ENCODE measurements at regions not wholly inside any gene's neighbourhood (a gene's known extent, or its start where the extent isn't known, plus 50 kb on each side); places are given as distances from the start of the nearest gene placed in this dataset.

- H3K27ac ChIP-seq (ENCODE audit: control insufficient read depth, insufficient read depth, low read length), result no peak overlapping the region
- no peak for FAIRE-seq
- dilution Hi-C loops (cut with MboI; ENCODE audit: extremely low pct_ligation_motif_present, low sequenced_read_pairs), result no loop called here
- no peak overlapping the region for H2AFZ ChIP-seq (ENCODE audit: control insufficient read depth, low read length)
- H3K9me3 ChIP-seq (ENCODE audit: control insufficient read depth, low read depth, low read length), result no peaks in the 10 kb centered on the region
- no peaks in the 10 kb centered on the region for H4K20me1 ChIP-seq (ENCODE audit: control insufficient read depth, extremely low read depth, insufficient read depth, low read length)
- no peaks in the 10 kb centered on the region for H3K27me3 ChIP-seq (ENCODE audit: control insufficient read depth, extremely low read depth, insufficient read depth, low read length)
- DNase-seq (ENCODE audit: low read depth, low spot score), result no peak
- no peaks in the 10 kb centered on the region for H3K9me1 ChIP-seq (ENCODE audit: control insufficient read depth, extremely low read depth, insufficient read depth, low read length)
- peaks cover 23% of the 10 kb centered on the region for H3K4me1 ChIP-seq (ENCODE audit: control insufficient read depth, extremely low read depth, insufficient read depth, low read length)
- peak overlapping the region; percentile 25 for H3K4me2 ChIP-seq (ENCODE audit: control insufficient read depth, extremely low read depth, insufficient read depth, low read depth, low read length)
- H3K4me3 ChIP-seq (ENCODE audit: control insufficient read depth in 2 of 3, extremely low read depth in 1 of 3, insufficient read depth in 2 of 3, low read depth in 1 of 3, low read length in 3 of 3), result no peak overlapping the region
- H3K9ac ChIP-seq (ENCODE audit: control insufficient read depth, extremely low read depth, insufficient read depth, low read length), result no peak overlapping the region
- TF ChIP-seq CTCF (optimal IDR thresholded peaks at IDR 0.05 in 1 of 3, IDR thresholded peaks at IDR 0.05 in 1 of 3, conservative IDR thresholded peaks at IDR 0.05 in 1 of 3; ENCODE audit: extremely low read depth in 1 of 3, insufficient read depth in 2 of 3, low read length in 3 of 3) (no peak), EZH2 (IDR thresholded peaks at IDR 0.05; ENCODE audit: low read length) (no peak)
- H3K79me2 ChIP-seq (ENCODE audit: control insufficient read depth, insufficient read depth, low read length), result no peaks in the 10 kb centered on the region
- H3K36me3 ChIP-seq (ENCODE audit: control insufficient read depth in 2 of 2, extremely low read depth in 1 of 2, insufficient read depth in 2 of 2, low read length in 2 of 2), result no peaks in the 10 kb centered on the region
These were observed 121.6 kb upstream of the NOCT start for GRCh38 chr4:138894011-138894410.

DNA sequence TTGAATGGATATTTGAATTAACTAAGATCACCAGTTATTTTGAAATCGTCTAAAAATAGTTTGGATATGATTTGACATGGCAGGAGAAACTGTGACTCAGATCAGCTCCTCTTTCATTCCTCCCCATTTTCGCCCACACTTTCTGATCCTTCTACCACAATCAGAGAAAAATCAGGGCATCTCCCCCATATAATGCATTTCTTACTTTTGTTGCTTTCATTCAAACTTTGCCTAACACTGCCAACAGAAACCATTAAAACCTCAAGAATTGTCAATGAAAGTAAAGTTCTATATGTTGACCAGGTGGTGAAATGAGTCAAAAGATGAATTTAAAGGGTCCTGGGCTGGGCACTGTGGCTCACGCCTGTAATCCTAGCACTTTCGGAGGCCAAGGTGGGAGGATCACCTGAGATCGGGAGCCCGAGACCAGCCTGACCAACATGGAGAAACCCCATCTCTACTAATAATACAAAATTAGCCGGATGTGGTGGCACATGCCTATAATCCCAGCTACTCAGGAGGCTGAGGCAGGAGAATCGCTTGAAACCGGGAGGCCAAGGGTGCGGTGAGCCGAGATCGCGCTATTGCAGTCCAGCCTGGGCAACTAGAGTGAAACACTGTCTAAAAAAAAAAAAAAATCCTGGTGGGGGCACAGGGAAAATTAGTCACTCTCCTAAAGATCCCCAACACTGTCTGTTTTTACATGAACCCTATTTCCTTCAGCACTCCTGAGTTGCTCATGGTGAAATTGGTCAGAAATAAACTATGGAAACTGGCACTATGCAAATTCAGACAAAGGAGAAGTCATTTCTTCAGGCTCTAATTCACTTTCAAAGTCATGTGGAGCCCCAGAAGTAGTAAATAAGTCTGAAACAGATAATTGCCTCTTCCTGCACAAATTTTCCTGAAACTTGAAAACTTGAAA, 122.8 kb upstream of the NOCT start:
- dilution Hi-C loops (cut with MboI; ENCODE audit: extremely low pct_ligation_motif_present, low sequenced_read_pairs), result no loop called here
- H3K27ac ChIP-seq (ENCODE audit: control insufficient read depth, insufficient read depth, low read length), result no peak overlapping the region

More for the DNA sequence above, 122.8 kb upstream of the NOCT start:
- Histone ChIP-seq H3K4me1 (ENCODE audit: control insufficient read depth, extremely low read depth, insufficient read depth, low read length) (peaks cover 17% of the 10 kb centered on the region), H3K4me2 (ENCODE audit: control insufficient read depth, extremely low read depth, insufficient read depth, low read depth, low read length) (no peak overlapping the region), H3K9ac (ENCODE audit: control insufficient read depth, extremely low read depth, insufficient read depth, low read length) (no peak overlapping the region), H4K20me1 (ENCODE audit: control insufficient read depth, extremely low read depth, insufficient read depth, low read length) (no peaks in the 10 kb centered on the region), H3K36me3 (ENCODE audit: control insufficient read depth in 2 of 2, extremely low read depth in 1 of 2, insufficient read depth in 2 of 2, low read length in 2 of 2) (no peaks in the 10 kb centered on the region), H3K9me1 (ENCODE audit: control insufficient read depth, extremely low read depth, insufficient read depth, low read length) (no peaks in the 10 kb centered on the region), H3K27me3 (ENCODE audit: control insufficient read depth, extremely low read depth, insufficient read depth, low read length) (no peaks in the 10 kb centered on the region), H3K79me2 (ENCODE audit: control insufficient read depth, insufficient read depth, low read length) (no peaks in the 10 kb centered on the region), H3K9me3 (ENCODE audit: control insufficient read depth, low read depth, low read length) (no peaks in the 10 kb centered on the region), H2AFZ (ENCODE audit: control insufficient read depth, low read length) (no peak overlapping the region), H3K4me3 (ENCODE audit: control insufficient read depth in 2 of 3, extremely low read depth in 1 of 3, insufficient read depth in 2 of 3, low read depth in 1 of 3, low read length in 3 of 3) (no peak overlapping the region)
- no peak for DNase-seq (ENCODE audit: low read depth, low spot score)
- TF ChIP-seq CTCF (optimal IDR thresholded peaks at IDR 0.05 in 1 of 3, IDR thresholded peaks at IDR 0.05 in 1 of 3, conservative IDR thresholded peaks at IDR 0.05 in 1 of 3; ENCODE audit: extremely low read depth in 1 of 3, insufficient read depth in 2 of 3, low read length in 3 of 3), result no peak
- no peak for TF ChIP-seq EZH2 (IDR thresholded peaks at IDR 0.05; ENCODE audit: low read length)
- FAIRE-seq, result no peak
